Uterus (tissue), 2 donors: ENCODE measurements at regions not wholly inside any gene's neighbourhood (a gene's known extent, or its start where the extent isn't known, plus 50 kb on each side); places are given as distances from the start of the nearest gene placed in this dataset.

Source experiments
- POLR2A ChIP-seq, 2 donors: fragments of 450-650 bp; IDR thresholded peaks; one replicate each; pipeline ENCODE4 v1.6.1; 2016; ENCODE audit warnings: antibody characterized with exemption in 2 of 2, mild to moderate bottlenecking in 1 of 2, moderate library complexity in 1 of 2
- TF ChIP-seq, protein P1 (sequence below), 4 experiments: fragments of 200-600 bp in 2 of 4; fragments of 450-650 bp in 2 of 4; sonication (generic) in 2 of 4; IDR thresholded peaks; one replicate each; pipeline ENCODE4 v1.5.1; 2016 to 2019; ENCODE audit warnings: antibody characterized with exemption in 4 of 4, mild to moderate bottlenecking in 2 of 4, moderate library complexity in 1 of 4

DNA sequence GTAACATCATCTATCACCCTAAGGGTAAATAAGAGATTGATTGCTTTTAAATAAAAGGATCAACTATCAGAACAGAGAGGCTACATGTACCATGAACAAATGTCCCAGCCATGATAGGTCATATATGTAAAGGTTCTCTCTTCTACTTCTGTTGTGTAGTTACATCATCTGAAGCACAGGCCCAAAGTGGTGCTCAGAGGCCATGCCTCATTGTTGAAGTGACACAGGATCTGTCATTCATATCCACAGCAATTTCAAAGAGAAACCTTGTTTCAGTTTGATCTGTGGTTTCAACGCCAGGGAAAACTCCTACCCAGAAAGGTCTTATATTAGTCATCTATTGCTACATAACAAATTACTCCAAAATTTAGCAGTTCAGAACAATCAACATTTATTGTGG, 269.2 kb upstream of the MAOA start:
- no peak for TF ChIP-seq POLR2A (IDR thresholded peaks at IDR 0.05)
- TF ChIP-seq, protein P1, sequence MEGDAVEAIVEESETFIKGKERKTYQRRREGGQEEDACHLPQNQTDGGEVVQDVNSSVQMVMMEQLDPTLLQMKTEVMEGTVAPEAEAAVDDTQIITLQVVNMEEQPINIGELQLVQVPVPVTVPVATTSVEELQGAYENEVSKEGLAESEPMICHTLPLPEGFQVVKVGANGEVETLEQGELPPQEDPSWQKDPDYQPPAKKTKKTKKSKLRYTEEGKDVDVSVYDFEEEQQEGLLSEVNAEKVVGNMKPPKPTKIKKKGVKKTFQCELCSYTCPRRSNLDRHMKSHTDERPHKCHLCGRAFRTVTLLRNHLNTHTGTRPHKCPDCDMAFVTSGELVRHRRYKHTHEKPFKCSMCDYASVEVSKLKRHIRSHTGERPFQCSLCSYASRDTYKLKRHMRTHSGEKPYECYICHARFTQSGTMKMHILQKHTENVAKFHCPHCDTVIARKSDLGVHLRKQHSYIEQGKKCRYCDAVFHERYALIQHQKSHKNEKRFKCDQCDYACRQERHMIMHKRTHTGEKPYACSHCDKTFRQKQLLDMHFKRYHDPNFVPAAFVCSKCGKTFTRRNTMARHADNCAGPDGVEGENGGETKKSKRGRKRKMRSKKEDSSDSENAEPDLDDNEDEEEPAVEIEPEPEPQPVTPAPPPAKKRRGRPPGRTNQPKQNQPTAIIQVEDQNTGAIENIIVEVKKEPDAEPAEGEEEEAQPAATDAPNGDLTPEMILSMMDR (IDR thresholded peaks at IDR 0.05) = no peak
